ENCODE measurements at regions not wholly inside any gene's neighbourhood (a gene's known extent, or its start where the extent isn't known, plus 50 kb on each side); places are given as distances from the start of the nearest gene placed in this dataset.

- TF ChIP-seq CTCF (IDR thresholded peaks at IDR 0.05) (no peak), POLR2A (IDR thresholded peaks at IDR 0.05) (no peak)
Observed at GRCh38 chr15:89395461-89395871, 60.8 kb upstream of the POLG start.

All from stomach (tissue), 4 donors.